WTC11 (cell line): ENCODE measurements at regions not wholly inside any gene's neighbourhood (a gene's known extent, or its start where the extent isn't known, plus 50 kb on each side); places are given as distances from the start of the nearest gene placed in this dataset.

ENCODE experiments used
- CREB1 ChIP-seq: sonication (generic); formaldehyde crosslinking; IDR thresholded peaks from 2 replicates; pipeline ENCODE4 v1.8.0; 2023; ENCODE audit warnings: mild to moderate bottlenecking, missing genetic modification reagents
- MAX ChIP-seq: sonication (generic); formaldehyde crosslinking; IDR thresholded peaks from 2 replicates; pipeline ENCODE4 v1.8.0; 2022; ENCODE audit warnings: mild to moderate bottlenecking, missing genetic modification reagents
- NR2C2 ChIP-seq: sonication (generic); formaldehyde crosslinking; IDR thresholded peaks from 2 replicates; pipeline ENCODE4 v1.8.0; 2022; ENCODE audit warnings: mild to moderate bottlenecking, missing genetic modification reagents
- SMAD3 ChIP-seq: sonication (generic); formaldehyde crosslinking; IDR thresholded peaks from 2 replicates; pipeline ENCODE4 v1.8.0; 2022; ENCODE audit warnings: missing genetic modification reagents, mild to moderate bottlenecking, borderline replicate concordance
- ZNF121 ChIP-seq: sonication (generic); formaldehyde crosslinking; IDR thresholded peaks from 2 replicates; pipeline ENCODE4 v1.8.0; 2023; ENCODE audit warnings: missing genetic modification reagents
- ZNF425 ChIP-seq: fragments of 250-450 bp; sonication (Bioruptor Pico); conservative IDR thresholded peaks from 2 replicates; pipeline ENCODE4 v1.9.0; 2021; ENCODE audit warnings: mild to moderate bottlenecking
- TF ChIP-seq, protein P1 (sequence below): fragments of 200-600 bp; IDR thresholded peaks from 2 replicates; pipeline ENCODE4 v1.8.0; 2022; ENCODE audit warnings: antibody characterized with exemption
- TF ChIP-seq, protein P2 (sequence below): sonication (generic); formaldehyde crosslinking; IDR thresholded peaks from 2 replicates; pipeline ENCODE4 v1.8.0; 2023; ENCODE audit warnings: missing genetic modification reagents
- TF ChIP-seq, protein P3 (sequence below): sonication (generic); formaldehyde crosslinking; conservative IDR thresholded peaks from 2 replicates; pipeline ENCODE4 v1.8.1; 2022; ENCODE audit warnings: mild to moderate bottlenecking, missing genetic modification reagents
- TF ChIP-seq, protein P4 (sequence below): sonication (generic); formaldehyde crosslinking; IDR thresholded peaks from 2 replicates; pipeline ENCODE4 v1.8.0; 2023; ENCODE audit warnings: missing genetic modification reagents, mild to moderate bottlenecking, borderline replicate concordance

DNA sequence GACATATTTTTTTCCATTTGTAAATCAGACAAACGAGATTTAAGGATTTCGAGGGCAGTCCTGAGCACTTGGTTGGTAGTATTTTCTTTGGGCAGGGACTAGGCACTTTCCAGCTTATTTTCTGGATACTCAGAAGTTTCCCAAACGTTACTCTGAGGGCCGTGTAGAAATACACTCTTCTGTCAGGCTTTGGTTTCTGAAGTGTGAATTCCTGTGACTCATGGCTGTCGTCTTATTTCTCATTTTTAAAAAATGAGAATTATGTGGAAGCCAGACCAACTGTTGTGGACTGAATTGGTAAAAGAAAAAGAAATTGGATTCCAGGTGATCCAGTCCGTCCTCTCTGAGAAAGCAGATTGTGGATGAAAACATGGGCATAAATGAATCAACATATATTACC, 658.6 kb upstream of the FANCL start:
- TF ChIP-seq, protein P1, sequence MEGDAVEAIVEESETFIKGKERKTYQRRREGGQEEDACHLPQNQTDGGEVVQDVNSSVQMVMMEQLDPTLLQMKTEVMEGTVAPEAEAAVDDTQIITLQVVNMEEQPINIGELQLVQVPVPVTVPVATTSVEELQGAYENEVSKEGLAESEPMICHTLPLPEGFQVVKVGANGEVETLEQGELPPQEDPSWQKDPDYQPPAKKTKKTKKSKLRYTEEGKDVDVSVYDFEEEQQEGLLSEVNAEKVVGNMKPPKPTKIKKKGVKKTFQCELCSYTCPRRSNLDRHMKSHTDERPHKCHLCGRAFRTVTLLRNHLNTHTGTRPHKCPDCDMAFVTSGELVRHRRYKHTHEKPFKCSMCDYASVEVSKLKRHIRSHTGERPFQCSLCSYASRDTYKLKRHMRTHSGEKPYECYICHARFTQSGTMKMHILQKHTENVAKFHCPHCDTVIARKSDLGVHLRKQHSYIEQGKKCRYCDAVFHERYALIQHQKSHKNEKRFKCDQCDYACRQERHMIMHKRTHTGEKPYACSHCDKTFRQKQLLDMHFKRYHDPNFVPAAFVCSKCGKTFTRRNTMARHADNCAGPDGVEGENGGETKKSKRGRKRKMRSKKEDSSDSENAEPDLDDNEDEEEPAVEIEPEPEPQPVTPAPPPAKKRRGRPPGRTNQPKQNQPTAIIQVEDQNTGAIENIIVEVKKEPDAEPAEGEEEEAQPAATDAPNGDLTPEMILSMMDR, result no peak
- TF ChIP-seq, protein P2, sequence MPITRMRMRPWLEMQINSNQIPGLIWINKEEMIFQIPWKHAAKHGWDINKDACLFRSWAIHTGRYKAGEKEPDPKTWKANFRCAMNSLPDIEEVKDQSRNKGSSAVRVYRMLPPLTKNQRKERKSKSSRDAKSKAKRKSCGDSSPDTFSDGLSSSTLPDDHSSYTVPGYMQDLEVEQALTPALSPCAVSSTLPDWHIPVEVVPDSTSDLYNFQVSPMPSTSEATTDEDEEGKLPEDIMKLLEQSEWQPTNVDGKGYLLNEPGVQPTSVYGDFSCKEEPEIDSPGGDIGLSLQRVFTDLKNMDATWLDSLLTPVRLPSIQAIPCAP (CRISPR knock-in tag), result no peak
- no peak for TF ChIP-seq SMAD3 (CRISPR knock-in tag)
- no peak for TF ChIP-seq NR2C2 (CRISPR knock-in tag)
- TF ChIP-seq, protein P3, sequence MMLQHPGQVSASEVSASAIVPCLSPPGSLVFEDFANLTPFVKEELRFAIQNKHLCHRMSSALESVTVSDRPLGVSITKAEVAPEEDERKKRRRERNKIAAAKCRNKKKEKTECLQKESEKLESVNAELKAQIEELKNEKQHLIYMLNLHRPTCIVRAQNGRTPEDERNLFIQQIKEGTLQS (CRISPR knock-in tag), result no peak
- TF ChIP-seq ZNF425 (CRISPR knock-in tag), result no peak
- TF ChIP-seq MAX, result no peak
- no peak for TF ChIP-seq ZNF121 (CRISPR knock-in tag)
- no peak for TF ChIP-seq CREB1
- TF ChIP-seq, protein P4, sequence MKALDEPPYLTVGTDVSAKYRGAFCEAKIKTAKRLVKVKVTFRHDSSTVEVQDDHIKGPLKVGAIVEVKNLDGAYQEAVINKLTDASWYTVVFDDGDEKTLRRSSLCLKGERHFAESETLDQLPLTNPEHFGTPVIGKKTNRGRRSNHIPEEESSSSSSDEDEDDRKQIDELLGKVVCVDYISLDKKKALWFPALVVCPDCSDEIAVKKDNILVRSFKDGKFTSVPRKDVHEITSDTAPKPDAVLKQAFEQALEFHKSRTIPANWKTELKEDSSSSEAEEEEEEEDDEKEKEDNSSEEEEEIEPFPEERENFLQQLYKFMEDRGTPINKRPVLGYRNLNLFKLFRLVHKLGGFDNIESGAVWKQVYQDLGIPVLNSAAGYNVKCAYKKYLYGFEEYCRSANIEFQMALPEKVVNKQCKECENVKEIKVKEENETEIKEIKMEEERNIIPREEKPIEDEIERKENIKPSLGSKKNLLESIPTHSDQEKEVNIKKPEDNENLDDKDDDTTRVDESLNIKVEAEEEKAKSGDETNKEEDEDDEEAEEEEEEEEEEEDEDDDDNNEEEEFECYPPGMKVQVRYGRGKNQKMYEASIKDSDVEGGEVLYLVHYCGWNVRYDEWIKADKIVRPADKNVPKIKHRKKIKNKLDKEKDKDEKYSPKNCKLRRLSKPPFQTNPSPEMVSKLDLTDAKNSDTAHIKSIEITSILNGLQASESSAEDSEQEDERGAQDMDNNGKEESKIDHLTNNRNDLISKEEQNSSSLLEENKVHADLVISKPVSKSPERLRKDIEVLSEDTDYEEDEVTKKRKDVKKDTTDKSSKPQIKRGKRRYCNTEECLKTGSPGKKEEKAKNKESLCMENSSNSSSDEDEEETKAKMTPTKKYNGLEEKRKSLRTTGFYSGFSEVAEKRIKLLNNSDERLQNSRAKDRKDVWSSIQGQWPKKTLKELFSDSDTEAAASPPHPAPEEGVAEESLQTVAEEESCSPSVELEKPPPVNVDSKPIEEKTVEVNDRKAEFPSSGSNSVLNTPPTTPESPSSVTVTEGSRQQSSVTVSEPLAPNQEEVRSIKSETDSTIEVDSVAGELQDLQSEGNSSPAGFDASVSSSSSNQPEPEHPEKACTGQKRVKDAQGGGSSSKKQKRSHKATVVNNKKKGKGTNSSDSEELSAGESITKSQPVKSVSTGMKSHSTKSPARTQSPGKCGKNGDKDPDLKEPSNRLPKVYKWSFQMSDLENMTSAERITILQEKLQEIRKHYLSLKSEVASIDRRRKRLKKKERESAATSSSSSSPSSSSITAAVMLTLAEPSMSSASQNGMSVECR (CRISPR knock-in tag), result no peak
